Amniotic epithelial cell (primary cell): ENCODE measurements at regions not wholly inside any gene's neighbourhood (a gene's known extent, or its start where the extent isn't known, plus 50 kb on each side); places are given as distances from the start of the nearest gene placed in this dataset.
"Not testable (repeated sequence)": the region's sequence is repeated elsewhere in the genome, so short reads cannot be mapped to it uniquely, and the experiment has no call there.

Experiments
- DNase-seq: peaks from one replicate; pipeline ENCODE4 v3.0.0-alpha.2; 2010; ENCODE audit warnings: low read depth

DNA sequence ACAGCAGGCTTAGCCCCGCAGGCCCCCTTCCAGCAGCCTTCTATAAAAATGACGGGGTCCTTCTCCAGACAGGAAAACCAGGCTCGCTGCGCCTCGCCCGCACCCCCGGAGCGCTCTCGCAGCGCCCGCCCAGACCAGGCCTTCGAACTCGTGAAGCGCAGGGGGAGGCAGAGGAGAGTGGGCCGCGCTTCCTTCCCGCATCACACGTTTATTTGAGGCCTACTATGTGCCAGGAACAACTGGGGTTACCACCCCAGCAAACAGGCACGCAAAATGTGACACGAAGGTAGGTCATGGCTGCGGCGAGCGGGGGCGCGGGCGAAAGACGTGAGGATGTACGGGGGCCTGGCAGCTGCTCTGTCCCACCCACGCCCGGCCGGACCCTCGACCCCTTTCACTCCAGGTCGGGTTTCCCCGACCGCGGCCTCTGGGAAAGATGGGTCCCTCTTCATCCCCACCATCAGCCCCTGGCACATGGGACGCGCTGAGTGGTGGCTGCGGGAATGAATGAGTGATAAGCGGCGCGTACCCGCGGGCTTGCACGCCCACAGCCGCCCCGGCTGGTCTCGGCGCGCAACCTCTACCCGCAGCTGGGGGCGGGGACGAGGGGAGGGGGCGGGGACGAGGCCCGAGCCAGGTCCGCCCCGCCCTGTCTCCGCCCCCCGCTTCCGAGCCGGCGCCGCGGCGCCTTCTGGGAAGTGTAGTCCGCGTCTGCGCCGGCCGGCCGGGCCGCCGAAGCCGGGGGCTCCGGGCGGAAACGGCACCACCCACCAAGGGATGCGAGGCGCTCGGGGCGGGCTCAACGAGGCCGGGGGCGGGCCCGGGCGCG is 59.1 kb downstream of the ZNF467 start:
- DNase-seq, result peak; percentile 73

- no peak for DNase-seq
Observed at GRCh38 chr7:149713731-149714068, 59.7 kb downstream of the ZNF467 start.

- no peak for DNase-seq
Observed at GRCh38 chr7:149713061-149713730, 60.2 kb downstream of the ZNF467 start.

- no peak for DNase-seq
Observed at GRCh38 chr7:149708026-149708425, 65.4 kb downstream of the ZNF467 start.

- DNase-seq, result no peak
Observed at GRCh38 chr7:149707448-149707886, 65.9 kb downstream of the ZNF467 start.

DNA sequence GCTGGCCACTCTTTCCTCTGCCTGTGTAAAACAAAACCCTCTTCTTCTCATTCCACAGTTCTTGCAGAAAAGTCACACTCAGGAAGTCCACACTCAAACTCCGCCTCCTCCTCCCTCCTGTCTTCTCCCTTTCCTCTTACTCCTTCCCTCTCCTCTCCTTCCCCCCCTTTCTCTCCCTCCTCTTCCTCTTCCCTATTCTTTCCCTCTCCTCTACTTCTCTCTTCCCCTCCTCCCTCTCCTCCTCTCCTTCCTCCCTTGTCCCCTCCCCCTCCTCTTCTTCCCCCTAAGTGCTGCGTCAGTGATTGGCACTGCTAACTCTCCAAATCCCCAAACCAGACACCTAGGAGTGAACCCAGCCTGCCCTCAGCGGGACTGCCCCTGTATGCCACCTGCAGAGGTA is 67.0 kb downstream of the ZNF467 start:
- DNase-seq, result no peak

GRCh38 chr7:149704507-149704906 is 68.9 kb downstream of the ZNF467 start:
- peak; percentile 86 for DNase-seq

DNA sequence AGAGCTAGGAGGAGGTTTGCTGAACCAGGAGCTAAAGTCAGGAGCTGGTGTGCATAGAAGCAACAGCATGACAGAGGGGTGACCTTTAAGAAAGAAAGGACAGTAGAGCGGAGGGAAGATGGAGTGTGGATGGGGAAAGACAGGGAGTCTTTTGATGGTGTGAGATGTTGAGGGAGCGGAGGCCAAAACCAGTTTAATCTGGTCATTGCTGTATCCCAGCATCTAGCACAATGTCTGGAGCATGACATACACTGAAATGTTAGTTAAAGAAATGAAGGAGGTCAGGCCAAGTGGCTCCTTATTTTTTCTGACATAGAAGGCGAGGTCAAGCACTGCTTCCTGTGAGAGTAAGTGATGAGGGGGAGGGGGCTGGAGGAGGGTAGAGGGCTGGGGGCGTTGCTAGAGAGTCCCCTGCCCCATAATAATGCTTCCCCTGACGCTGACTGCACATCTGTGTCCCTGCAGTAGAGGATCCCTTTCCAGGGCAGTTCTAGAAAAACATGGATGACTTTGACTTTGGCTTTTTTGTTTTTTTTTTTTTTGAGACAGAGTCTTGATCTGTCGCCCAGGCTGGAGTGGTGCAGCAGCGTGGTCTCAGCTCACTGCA is 70.2 kb downstream of the ZNF467 start:
- no peak for DNase-seq

- no peak for DNase-seq
Observed at GRCh38 chr7:149701495-149702240, 71.7 kb downstream of the ZNF467 start.

- not testable (repeated sequence) for DNase-seq
Observed at GRCh38 chr7:149697767-149698166, 75.6 kb downstream of the ZNF467 start.

DNA sequence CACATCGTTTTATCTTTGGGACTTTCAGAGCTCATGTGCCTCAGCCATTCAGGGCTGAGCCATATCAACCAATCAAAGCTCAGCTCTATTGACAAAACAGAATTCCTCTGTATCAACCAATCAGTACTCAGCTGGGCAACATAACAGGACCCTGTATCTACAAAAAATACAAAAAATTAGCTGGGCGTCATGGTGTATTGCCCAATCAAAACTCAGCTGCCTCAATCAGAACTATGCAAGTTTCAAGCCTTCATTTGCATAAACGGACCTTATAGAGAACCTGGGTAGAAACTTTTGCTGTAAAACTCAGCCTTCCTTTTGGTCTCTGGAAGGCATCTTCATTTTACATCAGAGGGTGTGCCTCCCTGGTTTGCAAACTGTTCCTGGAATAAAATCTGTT is 77.1 kb downstream of the ZNF467 start:
- DNase-seq, result no peak

DNA sequence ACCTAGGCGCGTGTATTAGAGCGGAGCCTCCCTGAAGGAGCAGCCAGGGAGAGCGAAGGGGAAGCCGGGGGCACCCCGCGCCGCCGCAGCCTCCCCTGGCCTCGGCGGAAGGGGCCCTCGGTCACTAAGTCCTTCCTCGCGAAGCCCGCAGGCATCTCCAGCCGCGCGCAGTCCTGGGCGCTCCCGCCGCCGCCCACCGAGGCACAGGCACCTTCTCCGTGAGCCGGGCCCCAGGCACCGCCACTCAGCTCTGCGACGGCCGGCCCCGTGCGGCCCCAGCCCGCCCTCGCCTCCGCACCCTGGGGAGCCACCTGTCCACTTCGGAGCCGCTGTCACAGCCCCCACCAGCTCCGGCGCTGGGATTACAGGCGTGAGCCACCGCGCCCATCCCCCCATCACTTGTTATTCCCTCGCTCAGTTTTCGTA is 80.8 kb downstream of the ZNF467 start:
- no peak for DNase-seq

- DNase-seq, result no peak
Observed at GRCh38 chr7:149692056-149692455, 81.3 kb downstream of the ZNF467 start.

GRCh38 chr7:149690688-149691446 is 82.5 kb downstream of the ZNF467 start:
- DNase-seq, result peak; percentile 85

- no peak for DNase-seq
Observed at GRCh38 chr7:149689291-149689721, 84.1 kb downstream of the ZNF467 start.

GRCh38 chr7:149688836-149689235 is 84.6 kb downstream of the ZNF467 start:
- DNase-seq, result no peak

DNA sequence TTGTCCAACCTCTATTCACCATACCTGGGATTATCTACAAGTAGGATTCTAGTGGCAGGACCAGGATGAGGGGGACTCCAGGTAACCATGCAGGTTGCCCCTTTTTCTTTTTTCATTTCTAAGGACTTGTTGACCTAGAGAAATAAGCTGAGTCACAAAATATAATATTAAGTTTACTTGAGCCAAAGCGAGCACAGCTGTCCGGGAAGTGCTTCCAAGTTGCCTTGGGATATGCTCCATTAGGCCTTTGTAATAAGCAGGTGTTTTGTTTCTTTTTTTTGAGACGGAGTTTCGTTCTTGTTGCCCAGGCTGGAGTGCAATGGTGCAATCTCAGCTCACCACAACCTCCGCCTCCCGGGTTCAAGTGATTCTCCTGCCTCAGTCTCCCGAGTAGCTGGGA is 85.6 kb downstream of the ZNF467 start:
- not testable (repeated sequence) for DNase-seq

GRCh38 chr7:149686449-149686848 is 86.9 kb downstream of the ZNF467 start:
- no peak for DNase-seq

DNA sequence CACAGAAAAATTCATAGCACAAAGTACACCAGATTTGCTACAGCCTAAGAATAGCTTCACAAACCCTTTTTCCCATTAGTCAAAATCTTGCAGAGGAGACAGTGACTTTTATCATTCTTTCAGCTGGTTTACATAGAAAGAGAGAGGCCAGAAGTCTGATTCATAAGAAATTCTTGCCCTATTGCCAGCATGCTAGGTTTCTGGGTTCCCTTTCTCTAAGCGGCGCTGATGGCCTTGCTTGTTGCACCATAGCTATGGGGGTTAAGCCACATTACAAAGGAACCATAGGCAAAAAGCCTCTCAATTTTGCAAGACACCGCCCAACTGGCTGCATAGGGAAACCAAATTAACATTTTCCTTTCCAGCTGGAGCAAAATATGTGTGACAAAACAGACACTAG is 87.4 kb downstream of the ZNF467 start:
- DNase-seq, result peak; percentile 85

GRCh38 chr7:149685455-149685854 is 87.9 kb downstream of the ZNF467 start:
- no peak for DNase-seq

- DNase-seq, result no peak
Observed at GRCh38 chr7:149683898-149684297, 89.5 kb downstream of the ZNF467 start.

GRCh38 chr7:149683181-149683580 is 90.2 kb downstream of the ZNF467 start:
- no peak for DNase-seq
